ENCODE measurements at regions not wholly inside any gene's neighbourhood (a gene's known extent, or its start where the extent isn't known, plus 50 kb on each side); places are given as distances from the start of the nearest gene placed in this dataset.

- no peak for DNase-seq (ENCODE audit: low spot score)
These were observed 120.7 kb upstream of the GSE1 start for GRCh38 chr16:85492295-85492864.

- no peak for DNase-seq (ENCODE audit: low spot score)
These were observed 118.8 kb upstream of the GSE1 start for GRCh38 chr16:85494315-85494714.

- no peak for DNase-seq (ENCODE audit: low spot score)
These were observed 117.9 kb upstream of the GSE1 start for GRCh38 chr16:85495259-85495658.

GRCh38 chr16:85495823-85496538, 117.1 kb upstream of the GSE1 start:
- no peak for DNase-seq (ENCODE audit: low spot score)

DNA sequence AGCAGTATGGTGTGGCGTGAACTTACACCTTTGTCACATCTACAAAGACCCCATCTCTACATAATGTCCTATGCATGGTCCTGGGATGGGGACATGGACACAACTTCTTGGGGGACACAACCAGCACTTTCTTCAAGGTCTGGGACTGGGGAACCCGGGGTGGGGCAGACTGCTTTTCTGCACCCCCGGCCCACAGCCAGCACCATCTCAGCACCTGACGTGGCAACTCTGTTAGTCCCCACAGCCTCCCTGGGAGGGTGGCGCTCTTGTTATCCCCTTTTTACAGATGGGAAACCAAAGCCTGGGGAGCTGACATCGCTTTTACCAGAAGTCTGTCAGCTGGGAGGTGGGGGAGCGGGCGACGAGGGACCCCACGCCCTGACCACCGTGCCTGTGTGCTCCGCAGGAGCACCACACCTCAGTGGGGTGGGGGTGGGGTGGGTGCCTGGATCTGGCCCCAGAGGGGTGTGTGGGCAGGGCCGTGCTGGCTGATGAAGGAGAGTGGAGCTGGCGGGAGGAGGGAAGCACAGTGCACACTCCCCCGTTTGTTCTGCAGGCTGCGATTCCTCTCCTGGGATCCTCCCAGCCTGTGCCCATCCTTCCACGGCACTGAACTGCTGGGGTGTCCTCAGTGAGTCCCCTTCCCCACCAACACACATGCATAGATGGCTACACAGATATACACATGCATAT, 115.4 kb upstream of the GSE1 start:
- no peak for DNase-seq (ENCODE audit: low spot score)

- no peak for DNase-seq (ENCODE audit: low spot score)
These were observed 114.5 kb upstream of the GSE1 start for GRCh38 chr16:85498607-85499006.

DNA sequence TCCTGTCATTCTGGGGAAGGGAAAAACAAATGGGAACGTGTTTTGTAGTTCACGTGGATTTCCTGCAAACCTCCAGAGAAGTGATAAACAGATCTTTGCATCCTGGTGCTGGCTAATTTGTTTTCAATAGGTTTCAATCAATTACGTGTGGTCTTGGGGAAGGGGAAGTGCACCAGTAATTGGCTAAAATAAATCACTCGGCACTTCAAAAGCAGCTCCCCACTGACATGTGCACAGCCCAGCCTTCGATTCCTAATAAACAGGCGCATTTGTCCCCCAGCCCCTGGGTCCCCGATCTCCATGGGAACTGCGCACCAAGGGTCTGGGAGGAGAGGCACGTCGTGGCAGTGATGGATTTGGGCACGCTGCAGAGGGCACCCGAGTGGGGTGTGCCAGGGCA, 112.9 kb upstream of the GSE1 start:
- DNase-seq (ENCODE audit: low spot score), result no peak

GRCh38 chr16:85501900-85502299, 111.2 kb upstream of the GSE1 start:
- DNase-seq (ENCODE audit: low spot score), result no peak

GRCh38 chr16:85502357-85502756, 110.8 kb upstream of the GSE1 start:
- no peak for DNase-seq (ENCODE audit: low spot score)

DNA sequence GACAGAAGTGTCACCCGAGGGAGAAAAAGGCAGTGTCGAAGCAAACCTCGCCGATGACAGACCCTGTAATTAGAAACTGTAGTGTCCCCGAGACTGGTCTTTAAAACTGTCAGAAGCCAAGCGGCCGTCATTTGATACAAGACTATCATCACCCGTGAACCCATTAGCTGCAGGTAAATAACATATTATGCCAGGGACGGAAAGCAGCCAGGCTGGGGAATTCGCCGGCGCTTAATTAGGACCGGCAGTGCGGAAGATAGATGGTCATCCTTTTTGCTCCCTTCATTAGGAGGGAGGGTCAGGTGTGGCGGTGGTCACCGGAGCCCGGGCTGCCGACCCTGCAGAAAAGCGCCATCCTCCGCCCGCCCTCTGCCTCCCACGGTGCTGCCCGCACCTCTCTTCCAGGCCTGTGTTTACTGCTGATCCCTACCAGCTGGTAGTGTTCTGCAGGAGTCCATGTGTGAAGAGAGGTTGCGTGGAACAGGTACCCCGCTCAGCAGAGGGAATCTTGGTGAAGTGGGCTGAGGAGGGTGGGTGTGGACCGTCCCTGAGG, 109.4 kb upstream of the GSE1 start:
- no peak for DNase-seq (ENCODE audit: low spot score)

DNA sequence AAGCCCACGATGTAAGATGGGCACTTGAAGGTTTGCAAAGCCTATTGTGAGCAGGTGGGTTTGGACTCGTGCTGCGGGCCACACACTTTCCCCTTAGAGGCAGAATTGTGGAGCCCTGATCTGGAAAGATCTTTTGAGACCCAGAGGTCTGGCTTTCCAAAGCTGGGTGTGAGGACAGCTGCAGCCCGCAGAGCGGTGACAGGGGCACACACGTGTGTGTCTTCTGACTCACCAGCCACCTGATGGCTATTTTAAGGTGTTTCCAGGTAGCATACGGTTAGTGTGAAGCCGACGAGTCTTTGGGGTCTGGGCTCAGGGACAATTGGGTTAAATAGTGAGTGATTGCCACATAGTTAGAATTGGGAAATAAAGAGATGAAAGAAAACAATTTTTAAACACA, 108.9 kb upstream of the GSE1 start:
- no peak for DNase-seq (ENCODE audit: low spot score)

GRCh38 chr16:85505794-85506634, 107.1 kb upstream of the GSE1 start:
- DNase-seq (ENCODE audit: low spot score), result no peak

GRCh38 chr16:85506635-85506911, 106.5 kb upstream of the GSE1 start:
- no peak for DNase-seq (ENCODE audit: low spot score)

- no peak for DNase-seq (ENCODE audit: low spot score)
These were observed 105.8 kb upstream of the GSE1 start for GRCh38 chr16:85507342-85507741.

DNA sequence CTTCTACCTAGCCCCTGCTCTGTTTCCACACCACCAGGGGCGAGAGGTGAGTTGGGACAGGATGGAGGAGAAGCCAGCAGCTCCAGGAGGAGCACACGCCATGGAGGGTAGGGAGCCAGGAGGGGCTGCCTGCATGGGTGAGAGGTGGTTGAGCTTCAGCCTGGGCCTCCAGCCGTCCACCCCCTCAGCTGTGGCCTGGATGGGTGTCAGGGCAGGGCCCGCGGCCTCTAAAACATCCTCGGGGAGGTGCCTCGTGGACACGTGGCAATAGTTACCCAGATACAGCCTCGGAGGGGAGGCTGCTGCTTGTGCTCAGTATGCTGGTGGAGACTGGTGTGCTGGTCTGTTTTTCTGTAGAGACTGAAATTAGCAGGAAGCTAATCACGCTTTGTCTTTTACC, 104.7 kb upstream of the GSE1 start:
- no peak for DNase-seq (ENCODE audit: low spot score)

DNA sequence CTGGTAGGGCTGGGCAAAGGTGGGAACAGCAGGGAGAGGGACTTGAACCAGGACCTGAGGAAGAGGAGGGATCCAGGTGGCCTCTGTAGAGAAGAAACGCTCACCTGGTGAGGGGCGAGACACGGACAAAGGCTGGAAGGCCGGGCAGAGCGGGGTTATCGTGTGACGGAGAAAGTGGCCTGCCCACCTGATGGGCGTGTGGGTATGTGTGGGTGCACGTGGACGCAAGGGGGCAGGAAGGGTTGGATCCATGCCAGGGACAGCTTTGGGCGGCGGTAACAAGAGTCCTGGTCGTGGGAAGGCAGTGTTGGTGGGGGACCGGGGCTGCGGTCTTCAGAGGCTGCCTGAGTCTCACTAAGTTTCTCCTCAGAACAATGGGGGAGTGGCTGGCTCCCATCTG, 104.1 kb upstream of the GSE1 start:
- DNase-seq (ENCODE audit: low spot score), result no peak

GRCh38 chr16:85510041-85510659, 103.0 kb upstream of the GSE1 start:
- no peak for DNase-seq (ENCODE audit: low spot score)

- DNase-seq (ENCODE audit: low spot score), result no peak
These were observed 100.9 kb upstream of the GSE1 start for GRCh38 chr16:85511938-85512807.

DNA sequence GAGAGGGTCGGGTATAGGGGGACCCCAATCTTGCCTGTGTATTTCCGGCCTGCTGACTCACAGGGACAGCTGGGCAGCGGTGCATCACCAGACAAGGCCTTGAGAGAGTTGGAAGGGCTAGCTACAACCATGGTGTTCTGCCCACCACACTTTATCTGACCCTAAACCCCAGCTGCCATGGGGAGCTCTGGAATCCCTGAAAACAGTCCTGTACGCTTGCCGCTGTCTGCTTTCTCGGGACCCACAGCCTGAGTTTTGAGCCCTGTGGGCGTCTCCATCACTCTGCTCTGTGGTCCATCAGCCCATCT, 100.4 kb upstream of the GSE1 start:
- no peak for DNase-seq (ENCODE audit: low spot score)

- DNase-seq (ENCODE audit: low spot score), result no peak
These were observed 99.9 kb upstream of the GSE1 start for GRCh38 chr16:85513180-85513579.

DNA sequence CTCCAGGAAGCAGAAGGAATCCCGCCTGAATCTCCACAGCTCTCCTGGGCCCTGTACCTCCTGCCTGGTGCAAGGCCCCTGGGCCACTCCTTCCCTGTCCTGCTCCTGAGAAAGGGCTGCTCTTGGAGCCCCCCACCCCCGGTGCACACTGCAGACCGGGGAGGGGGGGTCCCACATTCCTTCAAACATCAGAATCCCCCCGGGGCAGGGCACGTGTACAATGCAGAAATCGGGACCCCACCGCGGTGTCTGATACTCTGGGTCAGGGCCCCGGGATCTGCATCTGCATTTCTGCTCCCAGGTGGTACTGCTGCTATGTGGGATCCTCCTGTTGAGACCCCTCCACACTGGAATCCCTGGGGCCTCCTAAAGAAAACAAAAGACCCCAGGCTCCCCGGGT, 99.5 kb upstream of the GSE1 start:
- DNase-seq (ENCODE audit: low spot score), result no peak

DNA sequence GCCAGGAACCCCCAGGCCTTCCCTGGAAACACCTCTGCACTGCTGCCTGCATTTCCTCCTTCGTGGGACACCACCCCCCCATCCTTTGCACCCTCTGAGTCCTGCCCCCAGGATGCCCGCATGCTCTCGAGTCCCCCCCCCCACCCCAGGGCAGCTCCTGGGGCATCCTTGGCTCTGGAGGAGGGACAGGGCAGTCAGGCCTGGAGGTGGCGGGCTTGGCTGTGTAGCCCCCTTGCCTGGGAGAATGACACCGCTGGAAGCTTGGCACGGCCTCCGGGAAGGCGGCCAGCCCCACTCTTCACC, 98.9 kb upstream of the GSE1 start:
- no peak for DNase-seq (ENCODE audit: low spot score)
